ENCODE measurements at regions not wholly inside any gene's neighbourhood (a gene's known extent, or its start where the extent isn't known, plus 50 kb on each side); places are given as distances from the start of the nearest gene placed in this dataset.

GRCh38 chr5:56640763-56641406, 174.5 kb upstream of the MAP3K1 start:
- Histone ChIP-seq H3K36me3 (ENCODE audit: insufficient read depth, low read length) (no peaks in the 10 kb centered on the region), H3K4me3 (ENCODE audit: insufficient read depth, low read length) (no peak overlapping the region), H3K4me1 (ENCODE audit: insufficient read depth, low read length) (peaks cover 4% of the 10 kb centered on the region), H2AFZ (ENCODE audit: low read length) (no peak overlapping the region), H3K4me2 (ENCODE audit: insufficient read depth, low read length) (no peak overlapping the region), H4K20me1 (ENCODE audit: insufficient read depth, low read length) (no peaks in the 10 kb centered on the region), H3K27ac (ENCODE audit: low read depth, low read length) (no peak overlapping the region), H3K9me3 (ENCODE audit: low read depth, low read length) (no peaks in the 10 kb centered on the region), H3K79me2 (ENCODE audit: insufficient read depth, low read length) (no peaks in the 10 kb centered on the region), H3K27me3 (ENCODE audit: insufficient read depth, low read length) (peaks cover 3% of the 10 kb centered on the region)
- DNase-seq (ENCODE audit: insufficient read length, low spot score, missing footprints): no peak
- no peak for TF ChIP-seq CTCF (IDR thresholded peaks at IDR 0.05; ENCODE audit: extremely low read depth, low read depth, low read length)

- DNase-seq (ENCODE audit: insufficient read length, low spot score, missing footprints): no peak
These were observed 175.9 kb upstream of the MAP3K1 start for GRCh38 chr5:56639476-56639875.

GRCh38 chr5:56638768-56639238, 176.5 kb upstream of the MAP3K1 start:
- no peaks in the 10 kb centered on the region for H4K20me1 ChIP-seq (ENCODE audit: insufficient read depth, low read length)
- H2AFZ ChIP-seq (ENCODE audit: low read length): no peak overlapping the region
- H3K9me3 ChIP-seq (ENCODE audit: low read depth, low read length): no peaks in the 10 kb centered on the region
- no peak overlapping the region for H3K4me3 ChIP-seq (ENCODE audit: insufficient read depth, low read length)
- no peak for TF ChIP-seq CTCF (IDR thresholded peaks at IDR 0.05; ENCODE audit: extremely low read depth, low read depth, low read length)
- no peak overlapping the region for H3K4me2 ChIP-seq (ENCODE audit: insufficient read depth, low read length)
- peaks cover 4% of the 10 kb centered on the region for H3K4me1 ChIP-seq (ENCODE audit: insufficient read depth, low read length)
- H3K27me3 ChIP-seq (ENCODE audit: insufficient read depth, low read length): peaks cover 3% of the 10 kb centered on the region
- H3K36me3 ChIP-seq (ENCODE audit: insufficient read depth, low read length): no peaks in the 10 kb centered on the region
- H3K79me2 ChIP-seq (ENCODE audit: insufficient read depth, low read length): no peaks in the 10 kb centered on the region
- no peak overlapping the region for H3K27ac ChIP-seq (ENCODE audit: low read depth, low read length)
- DNase-seq (ENCODE audit: insufficient read length, low spot score, missing footprints): no peak

More at GRCh38 chr5:56639476-56639875, 175.9 kb upstream of the MAP3K1 start:
- no peak overlapping the region for H3K4me2 ChIP-seq (ENCODE audit: insufficient read depth, low read length)
- no peaks in the 10 kb centered on the region for H3K79me2 ChIP-seq (ENCODE audit: insufficient read depth, low read length)
- no peak overlapping the region for H2AFZ ChIP-seq (ENCODE audit: low read length)
- no peak overlapping the region for H3K4me3 ChIP-seq (ENCODE audit: insufficient read depth, low read length)
- no peaks in the 10 kb centered on the region for H3K9me3 ChIP-seq (ENCODE audit: low read depth, low read length)
- peaks cover 4% of the 10 kb centered on the region for H3K4me1 ChIP-seq (ENCODE audit: insufficient read depth, low read length)
- H3K36me3 ChIP-seq (ENCODE audit: insufficient read depth, low read length): no peaks in the 10 kb centered on the region
- no peak overlapping the region for H3K27ac ChIP-seq (ENCODE audit: low read depth, low read length)
- H3K27me3 ChIP-seq (ENCODE audit: insufficient read depth, low read length): peaks cover 3% of the 10 kb centered on the region
- no peak for TF ChIP-seq CTCF (IDR thresholded peaks at IDR 0.05; ENCODE audit: extremely low read depth, low read depth, low read length)
- H4K20me1 ChIP-seq (ENCODE audit: insufficient read depth, low read length): no peaks in the 10 kb centered on the region

GRCh38 chr5:56638061-56638621, 177.2 kb upstream of the MAP3K1 start:
- Histone ChIP-seq H3K27me3 (ENCODE audit: insufficient read depth, low read length) (peaks cover 3% of the 10 kb centered on the region), H3K79me2 (ENCODE audit: insufficient read depth, low read length) (no peaks in the 10 kb centered on the region), H4K20me1 (ENCODE audit: insufficient read depth, low read length) (no peaks in the 10 kb centered on the region), H3K4me2 (ENCODE audit: insufficient read depth, low read length) (no peak overlapping the region), H3K27ac (ENCODE audit: low read depth, low read length) (no peak overlapping the region), H3K4me3 (ENCODE audit: insufficient read depth, low read length) (no peak overlapping the region), H3K4me1 (ENCODE audit: insufficient read depth, low read length) (peaks cover 4% of the 10 kb centered on the region), H3K9me3 (ENCODE audit: low read depth, low read length) (no peaks in the 10 kb centered on the region), H3K36me3 (ENCODE audit: insufficient read depth, low read length) (no peaks in the 10 kb centered on the region), H2AFZ (ENCODE audit: low read length) (no peak overlapping the region)
- no peak for TF ChIP-seq CTCF (IDR thresholded peaks at IDR 0.05; ENCODE audit: extremely low read depth, low read depth, low read length)
- no peak for DNase-seq (ENCODE audit: insufficient read length, low spot score, missing footprints)

All from osteoblast (primary cell).